GM21526 (cell line): ENCODE measurements at regions not wholly inside any gene's neighbourhood (a gene's known extent, or its start where the extent isn't known, plus 50 kb on each side); places are given as distances from the start of the nearest gene placed in this dataset.

Experiments
- ATAC-seq: cut with Tn5 transposase; IDR thresholded peaks from one replicate; pipeline ENCODE4 v1.9.1; 2021; ENCODE audit warnings: moderate library complexity; ENCODE audit not compliant: unreplicated experiment, low FRiP score

GRCh38 chr2:67214585-67215185 is 182.4 kb upstream of the ETAA1 start:
- ATAC-seq, result no peak

- ATAC-seq, result no peak
Measured at GRCh38 chr2:67215214-67216055, 181.7 kb upstream of the ETAA1 start.

GRCh38 chr2:67216103-67216502 is 181.0 kb upstream of the ETAA1 start:
- no peak for ATAC-seq

GRCh38 chr2:67216881-67217280 is 180.3 kb upstream of the ETAA1 start:
- no peak for ATAC-seq

GRCh38 chr2:67217398-67217797 is 179.7 kb upstream of the ETAA1 start:
- ATAC-seq, result no peak

GRCh38 chr2:67218056-67218455 is 179.1 kb upstream of the ETAA1 start:
- ATAC-seq, result no peak

GRCh38 chr2:67219651-67220050 is 177.5 kb upstream of the ETAA1 start:
- no peak for ATAC-seq

- ATAC-seq, result no peak
Measured at GRCh38 chr2:67221266-67221665, 175.9 kb upstream of the ETAA1 start.

GRCh38 chr2:67225287-67225973 is 171.7 kb upstream of the ETAA1 start:
- no peak for ATAC-seq

GRCh38 chr2:67229706-67230105 is 167.4 kb upstream of the ETAA1 start:
- no peak for ATAC-seq

GRCh38 chr2:67232936-67233335 is 164.2 kb upstream of the ETAA1 start:
- no peak for ATAC-seq

- ATAC-seq, result no peak
Measured at GRCh38 chr2:67234440-67234839, 162.7 kb upstream of the ETAA1 start.

- no peak for ATAC-seq
Measured at GRCh38 chr2:67237288-67237687, 159.8 kb upstream of the ETAA1 start.

GRCh38 chr2:67240507-67240906 is 156.6 kb upstream of the ETAA1 start:
- ATAC-seq, result no peak

GRCh38 chr2:67241453-67241852 is 155.7 kb upstream of the ETAA1 start:
- ATAC-seq, result no peak

- no peak for ATAC-seq
Measured at GRCh38 chr2:67242456-67242855, 154.7 kb upstream of the ETAA1 start.

- no peak for ATAC-seq
Measured at GRCh38 chr2:67243919-67244318, 153.2 kb upstream of the ETAA1 start.

GRCh38 chr2:67246791-67247190 is 150.3 kb upstream of the ETAA1 start:
- no peak for ATAC-seq

GRCh38 chr2:67251741-67252140 is 145.4 kb upstream of the ETAA1 start:
- ATAC-seq, result no peak

GRCh38 chr2:67255933-67256615 is 141.1 kb upstream of the ETAA1 start:
- no peak for ATAC-seq

- no peak for ATAC-seq
Measured at GRCh38 chr2:67256892-67257291, 140.2 kb upstream of the ETAA1 start.
